ENCODE measurements at regions not wholly inside any gene's neighbourhood (a gene's known extent, or its start where the extent isn't known, plus 50 kb on each side); places are given as distances from the start of the nearest gene placed in this dataset.

GRCh38 chr2:5942204-5942603 lies 250.0 kb downstream of the SOX11 start:
- no peak for TF ChIP-seq POLR2A (IDR thresholded peaks at IDR 0.05; ENCODE audit: low read depth)
- TF ChIP-seq, protein P1, sequence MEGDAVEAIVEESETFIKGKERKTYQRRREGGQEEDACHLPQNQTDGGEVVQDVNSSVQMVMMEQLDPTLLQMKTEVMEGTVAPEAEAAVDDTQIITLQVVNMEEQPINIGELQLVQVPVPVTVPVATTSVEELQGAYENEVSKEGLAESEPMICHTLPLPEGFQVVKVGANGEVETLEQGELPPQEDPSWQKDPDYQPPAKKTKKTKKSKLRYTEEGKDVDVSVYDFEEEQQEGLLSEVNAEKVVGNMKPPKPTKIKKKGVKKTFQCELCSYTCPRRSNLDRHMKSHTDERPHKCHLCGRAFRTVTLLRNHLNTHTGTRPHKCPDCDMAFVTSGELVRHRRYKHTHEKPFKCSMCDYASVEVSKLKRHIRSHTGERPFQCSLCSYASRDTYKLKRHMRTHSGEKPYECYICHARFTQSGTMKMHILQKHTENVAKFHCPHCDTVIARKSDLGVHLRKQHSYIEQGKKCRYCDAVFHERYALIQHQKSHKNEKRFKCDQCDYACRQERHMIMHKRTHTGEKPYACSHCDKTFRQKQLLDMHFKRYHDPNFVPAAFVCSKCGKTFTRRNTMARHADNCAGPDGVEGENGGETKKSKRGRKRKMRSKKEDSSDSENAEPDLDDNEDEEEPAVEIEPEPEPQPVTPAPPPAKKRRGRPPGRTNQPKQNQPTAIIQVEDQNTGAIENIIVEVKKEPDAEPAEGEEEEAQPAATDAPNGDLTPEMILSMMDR (IDR thresholded peaks at IDR 0.05), result no peak
